ENCODE measurements at regions not wholly inside any gene's neighbourhood (a gene's known extent, or its start where the extent isn't known, plus 50 kb on each side); places are given as distances from the start of the nearest gene placed in this dataset.

- peaks cover 4 to 13% of the 10 kb centered on the region in 2 donors for H3K9me3 ChIP-seq
- DNase-seq (ENCODE audit: low spot score in 2 of 2): no peak
- no peak overlapping the region for H3K27ac ChIP-seq
- H3K36me3 ChIP-seq: no peaks in the 10 kb centered on the region
- intact Hi-C loops (cut with DNase I; ENCODE audit: low total_unique reads): loop anchor here (10.0 kb wide), 1 partner anchor 926 kb away; no protein-coding TSS in a partner anchor
- H3K27me3 ChIP-seq: no peaks in the 10 kb centered on the region
- no peak overlapping the region for H3K4me3 ChIP-seq
- no peaks in the 10 kb centered on the region for H3K4me1 ChIP-seq
- TF ChIP-seq POLR2A (IDR thresholded peaks at IDR 0.05) (no peak), CTCF (IDR thresholded peaks at IDR 0.05) (no peak), POLR2AphosphoS5 (IDR thresholded peaks at IDR 0.05) (no peak)
Measured at GRCh38 chr1:229079016-229079595, 191.8 kb upstream of the RAB4A start.

DNA sequence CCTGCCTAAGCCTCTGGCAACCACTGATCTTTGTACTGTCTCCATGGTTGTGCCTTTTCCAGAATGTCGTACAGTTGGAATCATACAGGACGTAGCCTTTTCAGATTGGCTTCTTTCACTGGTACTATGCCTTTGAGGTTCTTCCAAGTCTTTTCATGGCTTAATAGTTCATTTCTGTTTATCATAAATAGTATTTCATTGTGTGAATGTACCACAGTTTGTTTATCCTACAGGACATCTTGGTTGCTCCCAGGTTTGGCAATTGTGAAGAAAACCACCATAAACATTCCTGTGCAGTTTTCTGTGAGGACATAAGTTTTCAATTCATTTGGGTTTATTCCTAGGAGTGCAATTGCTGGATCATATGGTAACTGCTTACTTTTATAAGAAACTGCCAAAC lies 190.6 kb upstream of the RAB4A start:
- TF ChIP-seq CTCF (IDR thresholded peaks at IDR 0.05) (no peak), POLR2A (IDR thresholded peaks at IDR 0.05) (no peak), POLR2AphosphoS5 (IDR thresholded peaks at IDR 0.05) (no peak)
- peaks cover 4 to 13% of the 10 kb centered on the region in 2 donors for H3K9me3 ChIP-seq
- intact Hi-C loops (cut with DNase I; ENCODE audit: low total_unique reads): no loop called here

GRCh38 chr1:229085291-229085690 lies 185.6 kb upstream of the RAB4A start:
- no peak overlapping the region for H3K4me3 ChIP-seq
- TF ChIP-seq POLR2A (IDR thresholded peaks at IDR 0.05) (no peak), POLR2AphosphoS5 (IDR thresholded peaks at IDR 0.05) (no peak), CTCF (IDR thresholded peaks at IDR 0.05) (no peak)
- peaks cover 4 to 13% of the 10 kb centered on the region in 2 donors for H3K9me3 ChIP-seq
- no peak for DNase-seq (ENCODE audit: low spot score in 2 of 2)
- H3K27me3 ChIP-seq: no peaks in the 10 kb centered on the region
- H3K36me3 ChIP-seq: no peaks in the 10 kb centered on the region
- H3K27ac ChIP-seq: peak overlapping the region in 1 of 2 donors; percentile 12
- peaks cover 0 to 4% of the 10 kb centered on the region in 2 donors for H3K4me1 ChIP-seq
- intact Hi-C loops (cut with DNase I; ENCODE audit: low total_unique reads): no loop called here

More for the DNA sequence above, 190.6 kb upstream of the RAB4A start:
- no peak for DNase-seq (ENCODE audit: low spot score in 2 of 2)
- peaks cover 0 to 4% of the 10 kb centered on the region in 2 donors for H3K4me1 ChIP-seq
- H3K27ac ChIP-seq: no peak overlapping the region
- H3K27me3 ChIP-seq: no peaks in the 10 kb centered on the region
- no peaks in the 10 kb centered on the region for H3K36me3 ChIP-seq
- no peak overlapping the region for H3K4me3 ChIP-seq

DNA sequence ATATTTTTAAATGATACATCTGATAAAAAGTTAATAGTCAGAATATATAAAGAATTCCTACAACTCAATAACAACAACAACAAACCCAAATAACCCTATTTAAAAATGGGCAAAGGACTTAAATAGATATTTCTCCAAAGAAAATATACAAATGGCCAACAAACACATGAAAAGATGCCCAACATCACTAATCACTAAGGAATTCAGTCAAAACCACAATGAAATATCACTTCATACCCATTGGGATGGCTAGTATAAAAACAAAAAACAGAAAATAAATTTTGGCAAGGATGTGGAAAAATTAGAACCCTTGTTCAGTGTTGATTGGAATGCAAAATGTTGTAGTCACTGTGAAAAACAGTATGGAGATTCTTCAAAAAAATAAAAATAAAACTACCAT lies 184.8 kb upstream of the RAB4A start:
- intact Hi-C loops (cut with DNase I; ENCODE audit: low total_unique reads): no loop called here

More for the DNA sequence above, 184.8 kb upstream of the RAB4A start:
- TF ChIP-seq POLR2A (IDR thresholded peaks at IDR 0.05): no peak
- TF ChIP-seq POLR2AphosphoS5 (IDR thresholded peaks at IDR 0.05): no peak
- TF ChIP-seq CTCF (IDR thresholded peaks at IDR 0.05): no peak
- H3K9me3 ChIP-seq: peaks cover 4 to 13% of the 10 kb centered on the region in 2 donors
- H3K4me1 ChIP-seq: peaks cover 0 to 4% of the 10 kb centered on the region in 2 donors
- no peaks in the 10 kb centered on the region for H3K36me3 ChIP-seq
- DNase-seq (ENCODE audit: low spot score in 2 of 2): no peak
- H3K27me3 ChIP-seq: no peaks in the 10 kb centered on the region
- H3K27ac ChIP-seq: no peak overlapping the region
- H3K4me3 ChIP-seq: no peak overlapping the region

Data from breast epithelium (tissue), 4 donors.